Kidney epithelial cell (primary cell): ENCODE measurements at regions not wholly inside any gene's neighbourhood (a gene's known extent, or its start where the extent isn't known, plus 50 kb on each side); places are given as distances from the start of the nearest gene placed in this dataset.

Source experiments
- DNase-seq: peaks from one replicate; pipeline ENCODE4 v3.0.0-alpha.2; 2010; ENCODE audit warnings: low read depth
- H3K27me3 ChIP-seq: 2 replicates; pipeline ENCODE4 v1.6.0; 2011; ENCODE audit warnings: low read length; ENCODE audit not compliant: control insufficient read depth, insufficient read depth
- H3K36me3 ChIP-seq: 2 replicates; pipeline ENCODE4 v1.5.1; 2011; ENCODE audit warnings: low read length; ENCODE audit not compliant: control insufficient read depth, insufficient read depth
- H3K4me3 ChIP-seq: 2 replicates; pipeline ENCODE4 v1.5.1; 2011; ENCODE audit warnings: low read depth, mild to moderate bottlenecking, control low read depth, low read length
- CTCF ChIP-seq: IDR thresholded peaks from 2 replicates; pipeline ENCODE4 v1.5.1; 2011; ENCODE audit warnings: mild to moderate bottlenecking, moderate library complexity, low read length, control low read depth, inconsistent platforms; ENCODE audit not compliant: insufficient read depth, poor library complexity, severe bottlenecking

GRCh38 chr2:41540272-41540998, 507.4 kb upstream of the PKDCC start:
- no peak for TF ChIP-seq CTCF
- Histone ChIP-seq H3K4me3 (no peak overlapping the region), H3K36me3 (no peaks in the 10 kb centered on the region), H3K27me3 (no peaks in the 10 kb centered on the region)
- DNase-seq: no peak

- no peaks in the 10 kb centered on the region for H3K27me3 ChIP-seq
- no peak overlapping the region for H3K4me3 ChIP-seq
- H3K36me3 ChIP-seq: no peaks in the 10 kb centered on the region
- DNase-seq: no peak
- no peak for TF ChIP-seq CTCF
These were observed 504.1 kb upstream of the PKDCC start for GRCh38 chr2:41543726-41544125.

- TF ChIP-seq CTCF: no peak
- Histone ChIP-seq H3K4me3 (no peak overlapping the region), H3K27me3 (no peaks in the 10 kb centered on the region), H3K36me3 (no peaks in the 10 kb centered on the region)
- DNase-seq: no peak
These were observed 503.1 kb upstream of the PKDCC start for GRCh38 chr2:41544709-41545108.

GRCh38 chr2:41546031-41546430, 501.8 kb upstream of the PKDCC start:
- Histone ChIP-seq H3K4me3 (no peak overlapping the region), H3K27me3 (no peaks in the 10 kb centered on the region), H3K36me3 (no peaks in the 10 kb centered on the region)
- no peak for TF ChIP-seq CTCF
- DNase-seq: no peak

- no peaks in the 10 kb centered on the region for H3K27me3 ChIP-seq
- no peaks in the 10 kb centered on the region for H3K36me3 ChIP-seq
- H3K4me3 ChIP-seq: no peak overlapping the region
- no peak for TF ChIP-seq CTCF
- DNase-seq: no peak
These were observed 479.2 kb upstream of the PKDCC start for GRCh38 chr2:41568648-41569047.

- TF ChIP-seq CTCF: no peak
- no peaks in the 10 kb centered on the region for H3K36me3 ChIP-seq
- no peaks in the 10 kb centered on the region for H3K27me3 ChIP-seq
- H3K4me3 ChIP-seq: no peak overlapping the region
- no peak for DNase-seq
These were observed 475.7 kb upstream of the PKDCC start for GRCh38 chr2:41572154-41572553.
